Endothelial cell of hepatic sinusoid (primary cell): ENCODE measurements at regions not wholly inside any gene's neighbourhood (a gene's known extent, or its start where the extent isn't known, plus 50 kb on each side); places are given as distances from the start of the nearest gene placed in this dataset.
"Not testable (repeated sequence)": the region's sequence is repeated elsewhere in the genome, so short reads cannot be mapped to it uniquely, and the experiment has no call there.

ENCODE experiments used
- in situ Hi-C: cut with HindIII; loops from 2 replicates; pipeline ENCODE4 v1.10.0; 2017; ENCODE audit warnings: low sequenced_read_pairs

DNA sequence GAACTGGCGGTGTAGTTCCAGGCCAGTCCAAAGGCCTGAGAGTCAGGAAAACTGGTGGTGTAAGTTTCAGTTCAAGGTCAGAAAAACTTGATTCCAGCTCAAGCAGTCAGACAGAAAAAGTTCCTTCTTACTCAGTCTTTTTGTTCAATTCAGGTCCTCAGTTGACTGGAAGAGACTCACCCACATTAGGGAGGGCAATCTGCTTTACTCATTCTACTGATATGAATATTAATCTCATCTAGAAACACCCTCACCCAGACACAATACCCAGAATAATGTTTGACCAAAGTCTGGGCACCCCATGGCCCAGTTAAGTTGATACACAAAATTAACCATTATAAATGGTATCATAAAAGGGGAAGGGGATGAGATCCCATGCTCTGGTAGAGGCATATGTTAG is 50.1 kb upstream of the LTA4H start:
- in situ Hi-C loops = no loop called here

DNA sequence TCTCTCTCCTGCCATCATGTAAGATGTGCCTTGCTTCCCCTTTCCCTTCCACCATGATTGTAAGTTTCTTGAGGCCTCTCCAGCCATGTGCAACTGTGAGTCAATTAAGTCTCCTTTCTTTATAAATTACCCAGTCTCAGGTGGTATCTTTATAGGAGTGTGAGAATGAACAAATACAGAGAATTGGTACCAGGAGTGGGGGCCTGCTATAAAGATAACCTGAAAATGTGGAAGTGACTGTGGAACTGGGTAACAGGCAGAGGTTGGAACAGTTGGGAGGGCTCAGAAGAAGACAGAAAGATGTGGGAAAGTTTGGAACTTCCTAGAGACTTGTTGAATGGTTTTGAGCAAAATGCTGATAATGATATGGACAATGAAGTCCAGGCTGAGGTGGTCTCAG is 50.8 kb upstream of the LTA4H start:
- in situ Hi-C loops = not testable (repeated sequence)

DNA sequence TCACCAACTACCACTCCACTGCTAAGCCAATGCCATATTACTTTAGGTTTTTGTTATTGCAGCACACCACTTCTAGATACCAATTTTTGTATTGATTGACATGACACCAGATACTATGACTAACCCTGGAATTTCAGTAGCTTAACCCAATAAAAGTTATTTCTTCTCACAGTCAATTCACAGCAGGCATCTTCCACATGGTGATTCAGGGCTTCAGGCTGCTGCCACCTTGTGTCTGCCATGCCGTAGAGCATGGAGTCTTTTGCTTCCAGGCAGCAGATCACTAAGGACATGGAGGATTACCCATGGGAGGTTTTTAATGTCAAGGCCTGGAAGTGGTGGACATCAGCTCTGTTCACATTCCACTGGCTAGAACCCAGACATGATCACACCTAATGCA is 56.4 kb upstream of the LTA4H start:
- in situ Hi-C loops = no loop called here

GRCh38 chr12:96093543-96094196 is 58.3 kb upstream of the LTA4H start:
- in situ Hi-C loops = no loop called here

DNA sequence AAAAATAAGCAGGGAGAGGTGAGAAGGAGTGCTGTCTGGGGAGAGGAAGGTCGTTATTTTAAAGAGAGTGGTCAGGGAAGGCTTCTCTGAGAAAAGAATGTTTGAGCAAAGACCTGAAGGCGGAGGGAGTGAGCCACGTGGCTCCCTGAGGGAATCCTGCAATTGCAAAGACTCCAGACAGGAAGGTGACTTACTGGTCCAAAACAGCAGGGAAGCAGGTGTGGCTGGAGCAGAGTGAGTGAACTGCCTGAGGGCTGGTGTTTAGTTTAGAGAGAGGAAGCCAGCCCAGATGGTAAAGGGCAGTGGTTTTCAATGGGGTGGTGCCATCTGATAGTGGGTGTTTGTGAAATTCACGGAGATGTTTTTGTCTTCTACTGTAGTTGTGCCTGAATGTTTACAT is 58.8 kb upstream of the LTA4H start:
- in situ Hi-C loops = no loop called here

- in situ Hi-C loops = no loop called here
Measured at GRCh38 chr12:96098631-96099030, 63.2 kb upstream of the LTA4H start.

DNA sequence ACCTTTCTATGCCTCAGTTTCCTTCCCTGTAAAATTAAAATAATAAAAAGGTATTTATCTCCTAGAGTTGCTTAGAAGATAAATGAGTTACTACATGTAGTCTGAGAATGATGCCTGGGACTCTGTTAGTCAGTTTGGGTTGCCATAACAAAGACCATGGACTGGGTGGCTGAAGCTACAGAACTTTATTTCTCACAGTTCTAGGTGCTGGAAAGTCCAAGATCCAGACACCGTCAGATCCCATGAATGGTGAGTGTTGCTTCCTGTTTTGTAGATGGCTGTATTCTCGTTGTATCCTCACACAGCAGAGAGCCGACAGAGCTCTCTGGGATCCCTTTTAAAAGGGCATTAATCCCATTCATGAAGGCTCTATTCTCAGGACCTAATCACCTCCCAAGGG is 64.0 kb upstream of the LTA4H start:
- in situ Hi-C loops = no loop called here

DNA sequence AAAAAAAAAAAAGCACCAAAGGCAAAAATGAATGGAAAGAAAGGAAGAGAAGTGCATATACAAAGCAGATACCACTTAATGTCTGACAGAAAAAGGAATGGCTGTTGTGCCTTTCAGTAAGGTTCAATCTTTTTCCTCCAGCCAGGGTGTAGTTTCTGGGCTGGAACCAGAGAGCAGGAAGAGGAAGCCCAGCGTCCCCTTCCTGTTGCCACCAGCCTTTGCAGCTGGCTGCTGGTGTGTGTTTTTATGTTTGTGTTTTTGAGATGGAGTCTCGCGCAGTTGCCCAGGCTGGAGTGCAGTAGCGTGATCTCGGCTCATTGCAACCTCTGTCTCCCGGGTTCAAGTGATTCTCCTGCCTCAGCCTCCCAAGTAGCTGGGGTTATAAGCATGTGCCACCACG is 64.6 kb upstream of the LTA4H start:
- in situ Hi-C loops = no loop called here

DNA sequence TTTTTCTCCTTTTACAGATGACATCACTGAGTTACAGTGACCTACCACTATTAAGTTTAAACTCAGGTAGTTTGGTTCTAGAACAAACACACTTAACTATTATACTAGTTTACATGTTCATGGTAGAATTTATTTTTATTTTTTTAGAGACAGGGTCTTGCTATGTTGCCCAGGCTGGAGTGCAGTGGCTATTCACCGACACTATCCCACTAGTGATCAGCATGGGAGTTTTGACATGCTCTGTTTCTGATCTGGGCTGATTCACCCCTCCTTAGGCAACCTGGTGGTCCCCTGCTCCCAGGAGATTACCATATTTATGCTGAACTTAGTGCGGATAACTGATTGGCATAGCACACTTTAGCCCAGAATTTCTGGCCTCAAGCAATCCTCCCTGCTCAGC is 66.4 kb upstream of the LTA4H start:
- in situ Hi-C loops = no loop called here

- in situ Hi-C loops = no loop called here
Measured at GRCh38 chr12:96103067-96103644, 67.8 kb upstream of the LTA4H start.

DNA sequence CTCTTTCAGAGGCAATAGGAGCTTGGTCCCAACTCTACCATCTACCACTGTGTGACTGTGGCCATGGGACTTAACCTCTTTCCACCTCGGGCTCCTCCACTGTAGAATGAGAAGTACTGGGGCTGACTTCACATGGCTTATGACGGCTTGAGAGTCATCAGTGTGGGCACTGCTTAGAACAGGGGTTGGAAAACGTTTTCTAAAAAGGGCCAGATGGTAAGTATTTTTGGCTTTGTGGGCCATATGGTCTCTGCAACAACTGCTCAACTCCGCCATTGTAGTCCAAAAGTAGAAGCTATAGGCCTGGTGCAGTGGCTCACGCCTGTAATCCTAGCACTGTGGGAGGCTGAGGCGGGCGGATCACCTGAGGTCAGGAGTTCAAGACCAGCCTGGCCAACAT is 69.2 kb upstream of the LTA4H start:
- in situ Hi-C loops = no loop called here

- in situ Hi-C loops = no loop called here
Measured at GRCh38 chr12:96106137-96106536, 70.8 kb upstream of the LTA4H start.

GRCh38 chr12:96107236-96107635 is 71.8 kb upstream of the LTA4H start:
- in situ Hi-C loops = no loop called here

DNA sequence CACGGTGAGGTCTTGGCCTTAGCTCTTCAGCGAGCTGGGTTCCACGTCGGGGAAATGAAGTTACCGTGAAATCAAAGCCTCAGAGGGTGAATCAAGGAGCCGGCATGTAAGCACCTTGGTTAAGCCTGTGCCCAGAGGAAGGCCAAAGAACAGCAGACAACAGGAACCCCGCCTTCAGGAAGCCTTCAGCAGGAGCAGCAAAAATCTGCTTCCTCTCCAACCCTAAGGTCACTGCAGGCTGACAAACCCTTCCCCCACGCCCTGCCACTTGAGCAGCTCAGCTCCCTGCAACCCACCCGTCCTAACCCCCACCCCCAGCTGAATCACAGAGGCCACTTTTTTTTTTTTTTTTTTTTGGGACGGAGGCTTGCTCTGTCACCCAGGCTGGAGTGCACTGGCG is 72.9 kb upstream of the LTA4H start:
- in situ Hi-C loops = no loop called here

GRCh38 chr12:96108941-96109340 is 73.6 kb upstream of the LTA4H start:
- in situ Hi-C loops = not testable (repeated sequence)

GRCh38 chr12:96112733-96113132 is 77.3 kb upstream of the LTA4H start:
- in situ Hi-C loops = no loop called here

- in situ Hi-C loops = loop anchor here (5.0 kb wide), 1 partner anchor 100 kb away; no protein-coding TSS in a partner anchor
Measured at GRCh38 chr12:96117460-96117859, 76.7 kb upstream of the ELK3 start.

- in situ Hi-C loops = no loop called here
Measured at GRCh38 chr12:96120359-96121100, 73.6 kb upstream of the ELK3 start.

- in situ Hi-C loops = no loop called here
Measured at GRCh38 chr12:96121271-96121711, 72.9 kb upstream of the ELK3 start.

GRCh38 chr12:96128292-96128691 is 65.9 kb upstream of the ELK3 start:
- in situ Hi-C loops = not testable (repeated sequence)

DNA sequence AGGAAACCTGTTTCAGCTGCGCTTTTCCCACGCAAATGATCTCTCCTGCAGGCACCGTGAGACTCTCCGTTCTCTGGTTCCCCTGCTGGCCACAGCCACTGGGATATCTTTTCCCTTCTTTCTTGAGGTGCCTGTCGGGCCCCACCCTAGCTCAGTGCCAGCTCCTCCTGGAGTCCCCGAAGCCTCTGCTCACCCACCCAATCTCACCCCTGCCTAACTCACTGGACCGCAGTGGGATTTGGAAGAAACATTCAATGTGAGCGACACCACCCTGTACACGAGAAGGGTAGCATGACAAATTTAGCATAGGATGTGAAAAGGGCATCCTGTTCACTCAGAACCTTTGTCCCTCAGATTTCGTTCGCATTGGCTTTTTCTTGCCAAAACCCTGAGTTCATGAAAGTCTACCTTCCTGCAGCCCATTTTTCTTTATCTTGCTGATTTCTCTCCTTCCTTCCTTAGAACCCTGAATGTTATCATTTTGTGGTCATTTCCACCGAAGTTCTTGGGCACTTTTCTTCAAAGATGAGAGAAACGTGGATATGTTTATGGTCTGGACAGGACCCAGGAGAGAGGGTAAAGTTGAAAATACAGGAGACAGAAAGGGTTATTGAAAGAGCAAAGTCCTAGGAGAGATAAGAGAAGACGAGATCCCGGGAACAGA is 63.6 kb upstream of the ELK3 start:
- in situ Hi-C loops = no loop called here
